Stimulated activated CD4-positive, alpha-beta T cell treated with anti-CD3 and anti-CD28 coated beads, Interleukin-12 subunit alpha, Interleukin-12 subunit beta, amount 100 ng/mL, for 24 hours (primary cell): ENCODE measurements at regions not wholly inside any gene's neighbourhood (a gene's known extent, or its start where the extent isn't known, plus 50 kb on each side); places are given as distances from the start of the nearest gene placed in this dataset.
"Not testable (repeated sequence)": the region's sequence is repeated elsewhere in the genome, so short reads cannot be mapped to it uniquely, and the experiment has no call there.

ENCODE experiments used
- DNase-seq, 2 experiments: peaks; one replicate each; pipeline ENCODE4 v3.0.0-alpha.2; 2020; ENCODE audit warnings: low read depth in 2 of 2

DNA sequence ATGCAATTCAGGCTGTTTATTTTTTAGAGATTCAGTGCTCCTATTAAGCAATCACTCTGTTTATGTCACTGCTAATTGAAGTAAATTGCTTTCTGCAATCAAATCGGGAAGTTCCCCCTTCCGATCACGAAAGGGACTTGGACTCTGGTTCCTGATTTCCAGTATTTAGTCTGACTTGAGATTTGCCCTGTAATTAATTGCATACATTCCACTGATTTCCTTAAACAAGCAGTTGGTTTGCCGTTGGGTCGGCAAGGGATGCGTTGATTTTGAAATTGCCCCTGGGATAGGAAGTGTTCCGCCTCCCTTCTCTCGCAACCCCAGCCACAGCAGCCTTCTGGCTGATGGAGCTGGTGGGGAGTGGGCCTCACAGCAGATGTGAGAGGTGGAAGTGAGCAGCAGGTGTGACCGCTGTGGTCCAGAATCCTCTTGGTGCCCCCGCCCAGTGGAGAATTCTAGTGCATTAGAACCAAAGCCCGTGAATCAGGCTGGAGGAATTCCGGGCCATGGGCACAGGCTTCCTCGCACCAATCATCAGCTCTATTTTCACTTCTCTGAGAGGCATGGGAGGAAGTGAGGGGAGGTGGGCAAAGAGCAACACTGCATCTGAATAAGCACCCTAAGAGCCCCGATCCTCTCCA, 102.5 kb downstream of the SPRY4 start:
- no peak for DNase-seq

GRCh38 chr5:142221091-142221860, 103.5 kb downstream of the SPRY4 start:
- no peak for DNase-seq

DNA sequence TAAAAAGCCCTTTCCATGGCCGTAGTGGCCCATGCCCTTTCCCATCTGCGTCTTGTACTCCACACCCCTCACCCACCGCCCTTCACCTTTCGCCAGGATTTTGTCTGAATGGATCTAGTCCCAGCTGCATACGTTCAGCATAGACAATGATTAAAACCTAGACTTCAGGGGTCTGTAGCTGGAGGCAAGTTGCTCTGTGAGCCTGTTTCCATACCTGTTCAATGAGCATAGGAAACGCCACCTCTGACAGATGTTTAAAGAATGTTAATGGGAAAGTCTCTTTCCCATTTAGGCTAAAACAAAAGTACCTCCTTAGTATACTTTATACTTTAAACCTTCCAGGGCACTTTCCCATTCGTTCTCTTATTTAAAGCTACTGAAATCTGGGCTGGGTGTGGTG, 105.7 kb downstream of the SPRY4 start:
- DNase-seq: no peak

GRCh38 chr5:142216931-142217330, 107.9 kb downstream of the SPRY4 start:
- DNase-seq: no peak

GRCh38 chr5:142215915-142216681, 107.5 kb downstream of the NDFIP1 start:
- DNase-seq: no peak

GRCh38 chr5:142213077-142213476, 104.5 kb downstream of the NDFIP1 start:
- no peak for DNase-seq

- no peak for DNase-seq
Observed at GRCh38 chr5:142211918-142212317, 103.3 kb downstream of the NDFIP1 start.

GRCh38 chr5:142210864-142211412, 102.4 kb downstream of the NDFIP1 start:
- no peak for DNase-seq

DNA sequence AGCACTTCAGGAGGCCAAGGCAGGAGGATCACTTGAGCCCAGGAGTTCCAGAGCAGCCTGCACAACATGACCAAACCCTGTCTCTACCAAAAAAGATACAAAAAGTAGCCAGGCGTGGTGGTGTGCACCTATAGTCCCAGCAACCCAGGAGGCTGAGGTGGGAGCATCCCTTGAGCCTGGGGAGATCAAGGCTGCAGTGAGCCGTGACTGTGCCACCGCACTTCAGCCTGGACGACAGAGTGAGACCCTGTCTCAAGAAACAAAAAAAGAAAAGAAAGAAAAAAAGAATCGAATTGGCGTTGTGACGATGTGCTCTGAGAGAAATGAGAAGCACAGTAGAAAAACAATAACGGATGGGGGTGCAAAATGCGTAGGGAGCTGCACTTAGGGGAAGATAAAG, 101.4 kb downstream of the NDFIP1 start:
- no peak for DNase-seq

- DNase-seq: no peak
Observed at GRCh38 chr5:142208777-142209312, 100.3 kb downstream of the NDFIP1 start.

- DNase-seq: not testable (repeated sequence)
Observed at GRCh38 chr5:142208244-142208643, 99.7 kb downstream of the NDFIP1 start.

DNA sequence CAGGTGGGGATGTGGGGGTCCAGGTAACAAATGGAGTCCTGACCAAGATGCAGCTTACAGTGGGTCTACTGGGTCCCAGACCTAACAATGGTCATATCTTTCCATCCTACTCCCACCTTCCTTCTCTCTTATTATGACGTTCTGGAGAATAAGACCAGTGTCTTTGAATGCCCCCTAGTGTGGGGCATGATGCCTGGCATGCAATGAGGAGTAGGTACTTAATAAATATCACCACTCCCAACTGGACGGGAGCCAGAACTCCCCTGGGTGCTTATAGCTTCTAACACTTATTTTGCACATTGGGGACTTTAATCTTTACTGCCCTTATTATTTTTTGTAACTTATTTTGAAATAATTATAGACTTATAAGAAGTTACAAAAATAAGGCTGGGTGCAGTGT, 98.2 kb downstream of the NDFIP1 start:
- DNase-seq: no peak

GRCh38 chr5:142204219-142204618, 95.6 kb downstream of the NDFIP1 start:
- DNase-seq: no peak
